ENCODE measurements at regions not wholly inside any gene's neighbourhood (a gene's known extent, or its start where the extent isn't known, plus 50 kb on each side); places are given as distances from the start of the nearest gene placed in this dataset.

GRCh38 chr2:65507102-65508069, 75.0 kb upstream of the SPRED2 start:
- no peak overlapping the region for H3K27ac ChIP-seq (replicated peaks)

GRCh38 chr2:65504814-65505697, 72.7 kb upstream of the SPRED2 start:
- no peak for TF ChIP-seq REST (IDR thresholded peaks at IDR 0.05; ENCODE audit: insufficient replicate concordance, low read depth)
- TF ChIP-seq GABPA (IDR thresholded peaks at IDR 0.05; ENCODE audit: low read depth), result no peak
- TF ChIP-seq SPI1 (IDR thresholded peaks at IDR 0.05; ENCODE audit: borderline replicate concordance, low read depth), result no peak
- no peak for TF ChIP-seq CTCF (IDR thresholded peaks at IDR 0.05; ENCODE audit: insufficient read depth, low read length)
- no peak for TF ChIP-seq POLR2AphosphoS5 (IDR thresholded peaks at IDR 0.05; ENCODE audit: low read depth)
- Histone ChIP-seq H3K27me3 (ENCODE audit: insufficient read depth, poor library complexity, severe bottlenecking) (peaks cover 2% of the 10 kb centered on the region), H3K4me3 (replicated peaks; ENCODE audit: insufficient read depth, low read length) (no peak overlapping the region), H3K27ac (replicated peaks) (no peak overlapping the region)
- DNase-seq (ENCODE audit: low read depth in 1 of 2, low spot score in 1 of 2), result no peak

More at GRCh38 chr2:65507102-65508069, 75.0 kb upstream of the SPRED2 start:
- no peak overlapping the region for H3K4me3 ChIP-seq (replicated peaks; ENCODE audit: insufficient read depth, low read length)
- no peak for DNase-seq (ENCODE audit: low read depth in 1 of 2, low spot score in 1 of 2)
- TF ChIP-seq POLR2AphosphoS5 (IDR thresholded peaks at IDR 0.05; ENCODE audit: low read depth) (no peak), SPI1 (IDR thresholded peaks at IDR 0.05; ENCODE audit: borderline replicate concordance, low read depth) (no peak)
- peaks cover 2% of the 10 kb centered on the region for H3K27me3 ChIP-seq (ENCODE audit: insufficient read depth, poor library complexity, severe bottlenecking)

GRCh38 chr2:65504201-65504600, 71.8 kb upstream of the SPRED2 start:
- peaks cover 2% of the 10 kb centered on the region for H3K27me3 ChIP-seq (ENCODE audit: insufficient read depth, poor library complexity, severe bottlenecking)
- H3K4me3 ChIP-seq (replicated peaks; ENCODE audit: insufficient read depth, low read length), result no peak overlapping the region
- H3K27ac ChIP-seq (replicated peaks), result no peak overlapping the region
- no peak for DNase-seq (ENCODE audit: low read depth in 1 of 2, low spot score in 1 of 2)
- TF ChIP-seq SPI1 (IDR thresholded peaks at IDR 0.05; ENCODE audit: borderline replicate concordance, low read depth), result no peak

GRCh38 chr2:65503746-65504145, 71.3 kb upstream of the SPRED2 start:
- H3K27me3 ChIP-seq (ENCODE audit: insufficient read depth, poor library complexity, severe bottlenecking), result peaks cover 2% of the 10 kb centered on the region
- no peak overlapping the region for H3K27ac ChIP-seq (replicated peaks)
- no peak overlapping the region for H3K4me3 ChIP-seq (replicated peaks; ENCODE audit: insufficient read depth, low read length)
- TF ChIP-seq CTCF (IDR thresholded peaks at IDR 0.05; ENCODE audit: insufficient read depth, low read length), result no peak
- TF ChIP-seq POLR2AphosphoS5 (IDR thresholded peaks at IDR 0.05; ENCODE audit: low read depth), result no peak
- TF ChIP-seq REST (IDR thresholded peaks at IDR 0.05; ENCODE audit: insufficient replicate concordance, low read depth), result no peak
- TF ChIP-seq SPI1 (IDR thresholded peaks at IDR 0.05; ENCODE audit: borderline replicate concordance, low read depth), result no peak
- TF ChIP-seq GABPA (IDR thresholded peaks at IDR 0.05; ENCODE audit: low read depth), result no peak
- DNase-seq (ENCODE audit: low read depth in 1 of 2, low spot score in 1 of 2), result no peak

All from HL-60 (cell line).